ENCODE measurements at regions not wholly inside any gene's neighbourhood (a gene's known extent, or its start where the extent isn't known, plus 50 kb on each side); places are given as distances from the start of the nearest gene placed in this dataset.

- in situ Hi-C loops (cut with HindIII; ENCODE audit: low pct_unique_long_range_greater_than_20kb, low sequenced_read_pairs), result no loop called here
Observed at GRCh38 chr18:24974431-24974830, 377.5 kb downstream of the ZNF521 start.

GRCh38 chr18:24975496-24976372 is 376.2 kb downstream of the ZNF521 start:
- in situ Hi-C loops (cut with HindIII; ENCODE audit: low pct_unique_long_range_greater_than_20kb, low sequenced_read_pairs), result no loop called here
- DNase-seq (ENCODE audit: low read depth), result no peak

More at GRCh38 chr18:24974431-24974830, 377.5 kb downstream of the ZNF521 start:
- DNase-seq (ENCODE audit: low read depth), result no peak

GRCh38 chr18:24976502-24976901 is 375.5 kb downstream of the ZNF521 start:
- DNase-seq (ENCODE audit: low read depth), result no peak
- in situ Hi-C loops (cut with HindIII; ENCODE audit: low pct_unique_long_range_greater_than_20kb, low sequenced_read_pairs), result no loop called here

- in situ Hi-C loops (cut with HindIII; ENCODE audit: low pct_unique_long_range_greater_than_20kb, low sequenced_read_pairs), result no loop called here
- no peak for DNase-seq (ENCODE audit: low read depth)
Observed at GRCh38 chr18:24979235-24979634, 372.7 kb downstream of the ZNF521 start.

GRCh38 chr18:24982831-24983230 is 369.1 kb downstream of the ZNF521 start:
- DNase-seq (ENCODE audit: low read depth), result no peak
- in situ Hi-C loops (cut with HindIII; ENCODE audit: low pct_unique_long_range_greater_than_20kb, low sequenced_read_pairs), result no loop called here

- no peak for DNase-seq (ENCODE audit: low read depth)
- in situ Hi-C loops (cut with HindIII; ENCODE audit: low pct_unique_long_range_greater_than_20kb, low sequenced_read_pairs), result no loop called here
Observed at GRCh38 chr18:24983566-24984139, 368.3 kb downstream of the ZNF521 start.

GRCh38 chr18:24985586-24985985 is 366.4 kb downstream of the ZNF521 start:
- in situ Hi-C loops (cut with HindIII; ENCODE audit: low pct_unique_long_range_greater_than_20kb, low sequenced_read_pairs), result no loop called here
- no peak for DNase-seq (ENCODE audit: low read depth)

- in situ Hi-C loops (cut with HindIII; ENCODE audit: low pct_unique_long_range_greater_than_20kb, low sequenced_read_pairs), result no loop called here
Observed at GRCh38 chr18:24986666-24987302, 365.2 kb downstream of the ZNF521 start.

GRCh38 chr18:24987303-24988252 is 364.4 kb downstream of the ZNF521 start:
- in situ Hi-C loops (cut with HindIII; ENCODE audit: low pct_unique_long_range_greater_than_20kb, low sequenced_read_pairs), result no loop called here
- DNase-seq (ENCODE audit: low read depth), result no peak

More at GRCh38 chr18:24986666-24987302, 365.2 kb downstream of the ZNF521 start:
- DNase-seq (ENCODE audit: low read depth), result no peak

GRCh38 chr18:24988253-24988840 is 363.6 kb downstream of the ZNF521 start:
- in situ Hi-C loops (cut with HindIII; ENCODE audit: low pct_unique_long_range_greater_than_20kb, low sequenced_read_pairs), result no loop called here
- DNase-seq (ENCODE audit: low read depth), result no peak

GRCh38 chr18:24989760-24990593 is 362.0 kb downstream of the ZNF521 start:
- in situ Hi-C loops (cut with HindIII; ENCODE audit: low pct_unique_long_range_greater_than_20kb, low sequenced_read_pairs), result no loop called here

GRCh38 chr18:24990671-24991134 is 361.3 kb downstream of the ZNF521 start:
- no peak for DNase-seq (ENCODE audit: low read depth)
- in situ Hi-C loops (cut with HindIII; ENCODE audit: low pct_unique_long_range_greater_than_20kb, low sequenced_read_pairs), result no loop called here

More at GRCh38 chr18:24989760-24990593, 362.0 kb downstream of the ZNF521 start:
- no peak for DNase-seq (ENCODE audit: low read depth)

- in situ Hi-C loops (cut with HindIII; ENCODE audit: low pct_unique_long_range_greater_than_20kb, low sequenced_read_pairs), result no loop called here
- DNase-seq (ENCODE audit: low read depth), result no peak
Observed at GRCh38 chr18:24991141-24992060, 360.6 kb downstream of the ZNF521 start.

- no peak for DNase-seq (ENCODE audit: low read depth)
- in situ Hi-C loops (cut with HindIII; ENCODE audit: low pct_unique_long_range_greater_than_20kb, low sequenced_read_pairs), result no loop called here
Observed at GRCh38 chr18:24992491-24992890, 359.5 kb downstream of the ZNF521 start.

GRCh38 chr18:24993628-24994027 is 358.3 kb downstream of the ZNF521 start:
- in situ Hi-C loops (cut with HindIII; ENCODE audit: low pct_unique_long_range_greater_than_20kb, low sequenced_read_pairs), result no loop called here
- DNase-seq (ENCODE audit: low read depth), result no peak

GRCh38 chr18:24995056-24995455 is 356.9 kb downstream of the ZNF521 start:
- DNase-seq (ENCODE audit: low read depth), result no peak
- in situ Hi-C loops (cut with HindIII; ENCODE audit: low pct_unique_long_range_greater_than_20kb, low sequenced_read_pairs), result no loop called here
